HepG2 (cell line): ENCODE measurements at regions not wholly inside any gene's neighbourhood (a gene's known extent, or its start where the extent isn't known, plus 50 kb on each side); places are given as distances from the start of the nearest gene placed in this dataset.

Experiments used
- ATAC-seq: fragments of 200-7000 bp; cut with Tn5 transposase; 3 replicates; pipeline ENCODE4 v1.9.1; 2020; ENCODE audit warnings: mild to moderate bottlenecking, moderate library complexity
- BruUV-seq: library from RNA; stranded (reverse); fragments of 400-500 nt; replicated peaks from 2 replicates; lab custom pipeline; 2021; lab: Mats Ljungman, UMichigan
- CTCF ChIA-PET: fragments of 300-600 bp; formaldehyde crosslinking; extraction: SDS; loops from one replicate; lab custom pipeline; 2021; ENCODE audit warnings: low total read pairs, inconsistent platforms, low intra/inter-chr PET ratio; lab: Yijun Ruan, JAX
- POLR2A ChIA-PET: fragments of 350-600 bp; sonication (Branson Sonifier 250); formaldehyde crosslinking; loops from one replicate; lab custom pipeline; 2020; ENCODE audit warnings: antibody characterized with exemption, inconsistent platforms; lab: Yijun Ruan, JAX
- DNase-seq: peaks from one replicate; pipeline ENCODE4 v3.0.0-alpha.2; 2015; ENCODE audit warnings: low spot score
- FAIRE-seq: peaks from 3 replicates; lab custom pipeline; 2011; peaks lifted over from hg19 to GRCh38; lab: Jason Lieb, UNC
- H2AFZ ChIP-seq: one replicate; pipeline ENCODE4 v1.6.1; 2011; ENCODE audit warnings: low read length, inconsistent platforms
- H3K27ac ChIP-seq: fragments of 300-600 bp; 3 replicates; pipeline ENCODE4 v1.8.0; 2011; ENCODE audit warnings: mixed run types, mild to moderate bottlenecking, mixed read lengths, low read length, inconsistent platforms; ENCODE audit not compliant: insufficient read depth; ENCODE audit errors: extremely low read length
- H3K27me3 ChIP-seq, 2 experiments: fragments of 200-600 bp in 1 of 2; 2 replicates in 1 of 2; 3 replicates in 1 of 2; pipeline versions ENCODE4 v1.6.0 to v1.8.0; 2011; ENCODE audit warnings: low read length in 2 of 2, mild to moderate bottlenecking in 2 of 2, moderate library complexity in 2 of 2, inconsistent platforms in 1 of 2; ENCODE audit not compliant: insufficient read depth in 2 of 2, control insufficient read depth in 1 of 2
- H3K36me3 ChIP-seq, 2 experiments: fragments of 200-600 bp in 1 of 2; replicated peaks in 1 of 2; 2 replicates in 1 of 2; 3 replicates in 1 of 2; pipeline versions ENCODE4 v1.5.1 to v1.8.0; 2011; ENCODE audit warnings: low read length in 2 of 2, inconsistent platforms in 1 of 2; ENCODE audit not compliant: insufficient read depth in 2 of 2, control insufficient read depth in 1 of 2
- H3K4me1 ChIP-seq: 2 replicates; pipeline ENCODE4 v1.5.1; 2012; ENCODE audit warnings: low read length, inconsistent platforms; ENCODE audit not compliant: insufficient read depth
- H3K4me2 ChIP-seq: 2 replicates; pipeline ENCODE4 v1.6.0; 2011; ENCODE audit warnings: low read depth, low read length, inconsistent platforms
- H3K4me3 ChIP-seq, 3 experiments: fragments of 200-600 bp in 1 of 3; sonication (generic), shearing (Covaris generic) in 1 of 3; replicated peaks in 1 of 3; 2 replicates each; pipeline ENCODE4 v1.5.1; 2011 to 2016; ENCODE audit warnings: low read length in 3 of 3, inconsistent platforms in 2 of 3, low read depth in 2 of 3, mild to moderate bottlenecking in 2 of 3, control low read depth in 1 of 3, mixed read lengths in 1 of 3; ENCODE audit not compliant: insufficient read depth in 1 of 3
- H3K79me2 ChIP-seq: one replicate; pipeline ENCODE4 v1.6.1; 2011; ENCODE audit warnings: low read length, inconsistent platforms; ENCODE audit not compliant: insufficient read depth
- H3K9ac ChIP-seq: 2 replicates; pipeline ENCODE4 v1.6.0; 2011; ENCODE audit warnings: mild to moderate bottlenecking, low read depth, low read length, inconsistent platforms; ENCODE audit not compliant: insufficient read depth
- H3K9me3 ChIP-seq: 2 replicates; pipeline ENCODE4 v1.5.1; 2012; ENCODE audit warnings: mild to moderate bottlenecking, low read length
- H4K20me1 ChIP-seq: 2 replicates; pipeline ENCODE4 v1.6.0; 2011; ENCODE audit warnings: inconsistent platforms, mild to moderate bottlenecking, low read length, moderate library complexity; ENCODE audit not compliant: insufficient read depth
- ESRRA ChIP-seq: sonication (generic); formaldehyde crosslinking; IDR thresholded peaks from 2 replicates; pipeline ENCODE4 v1.5.1; 2020; ENCODE audit warnings: mild to moderate bottlenecking, low read depth, missing genetic modification reagents
- MAFF ChIP-seq: IDR thresholded peaks from 2 replicates; pipeline ENCODE4 v1.6.1; 2011; ENCODE audit warnings: low read depth, low read length, improper control_type of control experiment
- MAFK ChIP-seq, 2 experiments: IDR thresholded peaks in 1 of 2; conservative IDR thresholded peaks in 1 of 2; 2 replicates each; pipeline ENCODE4 v1.6.1; 2011; ENCODE audit warnings: improper control_type of control experiment in 2 of 2, low read length in 2 of 2
- NAIF1 ChIP-seq: sonication (generic); formaldehyde crosslinking; IDR thresholded peaks from 2 replicates; pipeline ENCODE4 v1.5.0; 2020; ENCODE audit warnings: mild to moderate bottlenecking, missing genetic modification reagents, borderline replicate concordance
- PHB2 ChIP-seq: fragments of 450-650 bp; IDR thresholded peaks from 2 replicates; pipeline ENCODE4 v1.6.1; 2018; ENCODE audit not compliant: partially characterized antibody
- SATB2 ChIP-seq: sonication (generic); formaldehyde crosslinking; IDR thresholded peaks from 2 replicates; pipeline ENCODE4 v1.5.0; 2020; ENCODE audit warnings: missing genetic modification reagents
- SKI ChIP-seq: fragments of 450-650 bp; IDR thresholded peaks from one replicate; pipeline ENCODE4 v1.6.1; 2018; ENCODE audit warnings: mild to moderate bottlenecking; ENCODE audit not compliant: partially characterized antibody
- ZNF44 ChIP-seq: sonication (generic); formaldehyde crosslinking; IDR thresholded peaks from 2 replicates; pipeline ENCODE4 v1.5.1; 2020; ENCODE audit warnings: mild to moderate bottlenecking, missing genetic modification reagents
- ZNF761 ChIP-seq: sonication (generic); formaldehyde crosslinking; conservative IDR thresholded peaks from 2 replicates; pipeline ENCODE4 v1.4.0; 2020; ENCODE audit warnings: mild to moderate bottlenecking, missing genetic modification reagents
- whole genome bisulfite sequencing: methylation state at CpG from one replicate; pipeline ENCODE4 v1.1.6; 2017; ENCODE audit warnings: low lambda C conversion rate; 5-methylcytosine and 5-hydroxymethylcytosine counted together
- in situ Hi-C: cut with HindIII; loops from 2 replicates; pipeline ENCODE4 v1.10.0; 2017; ENCODE audit warnings: low pct_unique_long_range_greater_than_20kb; ENCODE audit not compliant: extremely low pct_ligation_motif_present
- intact Hi-C: fragments of 100-400 bp; cut with micrococcal nuclease; formaldehyde crosslinking; loops from one replicate; pipeline ENCODE4 v1.10.0; 2022; ENCODE audit not compliant: unreplicated experiment
- TF ChIP-seq, protein P1 (sequence below): sonication (generic); formaldehyde crosslinking; IDR thresholded peaks from 2 replicates; pipeline ENCODE4 v1.5.1; 2020; ENCODE audit warnings: missing genetic modification reagents, mild to moderate bottlenecking, borderline replicate concordance

DNA sequence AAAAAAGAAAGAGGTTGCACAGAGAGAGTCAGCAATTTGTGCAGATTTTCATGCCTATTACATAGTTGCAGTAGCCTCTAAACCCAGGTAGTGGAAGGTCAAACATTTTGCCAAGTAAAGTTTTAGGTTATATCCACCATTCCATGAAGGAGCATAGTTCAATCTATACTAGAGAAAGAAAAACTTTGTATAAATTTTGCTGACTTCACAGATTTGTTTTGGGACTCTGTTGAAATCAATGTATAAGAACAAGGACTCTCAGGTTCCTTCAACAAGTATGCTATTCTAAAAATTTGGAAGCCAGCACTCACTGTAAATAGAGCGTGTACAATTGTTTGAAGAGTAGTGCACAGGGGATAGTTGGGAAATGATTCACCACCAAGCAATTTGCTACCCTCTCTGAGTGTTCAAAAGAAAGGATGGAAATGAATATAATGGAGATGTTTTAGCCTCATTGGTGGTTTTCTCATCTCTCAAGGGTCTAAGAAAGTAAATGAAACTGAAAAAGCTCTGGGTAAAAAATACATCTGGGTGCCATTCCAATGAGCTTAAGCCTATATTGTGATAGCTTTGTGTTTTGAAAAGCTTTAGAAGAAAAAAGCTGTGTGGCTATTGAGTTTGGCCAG lies 508.4 kb upstream of the LUZP2 start:
- Histone ChIP-seq H3K4me3 (no peak overlapping the region), H3K27ac (no peak overlapping the region), H4K20me1 (no peaks in the 10 kb centered on the region), H3K79me2 (no peaks in the 10 kb centered on the region), H3K4me1 (no peaks in the 10 kb centered on the region), H3K36me3 (no peaks in the 10 kb centered on the region), H3K9ac (no peak overlapping the region), H3K27me3 (no peaks in the 10 kb centered on the region), H2AFZ (no peak overlapping the region), H3K4me2 (no peak overlapping the region), H3K9me3 (peaks cover 5% of the 10 kb centered on the region)
- 5% methylated on average over 1 of the region's 1 CpG for WGBS
- ChIA-PET CTCF (no interaction called here), POLR2A (no interaction called here)
- BruUV-seq = no TSS peak
- intact Hi-C loops (no loop called here), in situ Hi-C loops (no loop called here)
- DNase-seq (peak; percentile 41), ATAC-seq (no peak), FAIRE-seq (no peak)
- peak; percentile 95 for TF ChIP-seq MAFF
- TF ChIP-seq, protein P1, sequence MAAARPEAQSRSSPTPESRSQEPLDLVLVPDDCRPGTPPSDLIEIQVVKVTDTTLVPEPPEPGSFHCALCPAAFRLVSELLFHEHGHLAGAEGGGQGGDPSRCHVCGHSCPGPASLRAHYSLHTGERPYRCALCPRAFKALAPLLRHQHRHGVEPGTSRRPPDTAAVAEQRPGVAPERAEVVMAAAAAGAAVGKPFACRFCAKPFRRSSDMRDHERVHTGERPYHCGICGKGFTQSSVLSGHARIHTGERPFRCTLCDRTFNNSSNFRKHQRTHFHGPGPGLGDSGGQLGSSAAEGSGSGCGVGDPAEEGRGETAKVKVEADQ (CRISPR knock-in tag) = no peak
- peak; percentile 93 to 97 for TF ChIP-seq MAFK (conservative IDR thresholded peaks at IDR 0.05 in 1 of 2, IDR thresholded peaks at IDR 0.05 in 1 of 2; ENCODE audit: low read length in 2 of 2)

DNA sequence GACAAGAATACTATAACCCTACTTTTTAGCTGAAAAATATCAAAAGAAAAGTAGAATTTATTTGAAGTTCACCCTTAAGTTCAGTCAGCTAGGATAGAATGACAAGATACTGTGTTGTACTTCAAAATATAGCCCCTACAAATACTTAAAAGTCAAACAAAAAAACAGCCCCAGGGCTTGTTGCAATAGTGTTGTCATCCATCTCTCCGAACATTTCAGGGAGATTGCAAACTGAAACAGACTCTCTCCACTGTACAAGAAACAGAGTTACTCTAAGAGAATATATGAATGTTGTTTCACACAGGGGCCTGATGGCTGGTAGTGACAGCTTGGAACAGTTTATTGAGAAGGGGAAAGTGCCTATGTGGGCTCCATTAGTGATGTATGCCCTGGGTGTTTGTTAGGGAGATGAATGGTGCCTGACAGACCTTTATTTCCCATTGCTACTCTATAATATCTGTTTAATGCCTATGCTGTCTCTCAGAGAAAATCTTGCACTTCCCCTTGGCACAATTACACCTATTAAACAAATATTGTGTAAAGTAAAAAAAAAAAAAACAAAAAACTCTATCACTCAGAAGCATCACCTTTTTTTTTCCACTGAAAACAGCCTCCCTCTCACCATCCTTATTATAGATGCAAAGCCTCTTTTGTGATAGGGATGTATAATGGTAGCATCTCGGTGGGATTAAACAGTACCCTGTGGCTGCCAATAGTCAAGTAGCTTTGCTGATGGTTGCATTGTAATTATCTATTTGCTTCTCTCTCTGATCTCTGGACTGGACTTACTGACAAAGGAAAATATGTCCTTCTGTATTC lies 506.3 kb upstream of the LUZP2 start:
- in situ Hi-C loops (no loop called here), intact Hi-C loops (no loop called here)
- TF ChIP-seq SATB2 (CRISPR knock-in tag) = no peak
- TF ChIP-seq SKI = no peak
- no peak for TF ChIP-seq PHB2
- TF ChIP-seq NAIF1 (CRISPR knock-in tag) = no peak
- TF ChIP-seq ZNF44 (CRISPR knock-in tag) = no peak
- TF ChIP-seq ZNF761 = no peak
- TF ChIP-seq ESRRA (CRISPR knock-in tag) = no peak
- no peaks in the 10 kb centered on the region for H3K27me3 ChIP-seq
- H3K9me3 ChIP-seq = peaks cover 25% of the 10 kb centered on the region
- no peaks in the 10 kb centered on the region for H4K20me1 ChIP-seq
- POLR2A ChIA-PET = no interaction called here
- FAIRE-seq (no peak), ATAC-seq (no peak), DNase-seq (no peak)
- H3K9ac ChIP-seq = no peak overlapping the region
- no peak overlapping the region for H3K27ac ChIP-seq
- BruUV-seq = no TSS peak
- CTCF ChIA-PET = no interaction called here
- no peaks in the 10 kb centered on the region for H3K4me1 ChIP-seq
- no peak overlapping the region for H2AFZ ChIP-seq
- no peak overlapping the region for H3K4me2 ChIP-seq
- no peaks in the 10 kb centered on the region for H3K79me2 ChIP-seq
- H3K36me3 ChIP-seq = no peaks in the 10 kb centered on the region
- 50% methylated on average over 2 of the region's 2 CpGs for WGBS
- H3K4me3 ChIP-seq = no peak overlapping the region
